Endothelial cell of umbilical vein (primary cell): ENCODE measurements at regions not wholly inside any gene's neighbourhood (a gene's known extent, or its start where the extent isn't known, plus 50 kb on each side); places are given as distances from the start of the nearest gene placed in this dataset.

ENCODE experiments used
- BruUV-seq: library from RNA; stranded (reverse); fragments of 400-500 nt; replicated peaks from 2 replicates; lab custom pipeline; 2021; lab: Mats Ljungman, UMichigan
- CTCF ChIA-PET: fragments of 300-600, 350-600 bp; sonication (Branson Sonifier 250); formaldehyde crosslinking; loops from one replicate; lab custom pipeline; 2021; ENCODE audit warnings: antibody characterized with exemption, inconsistent platforms; lab: Charles Lee
- POLR2A ChIA-PET: fragments of 300-600, 350-600 bp; sonication (Branson Sonifier 250); formaldehyde crosslinking; loops from one replicate; lab custom pipeline; 2021; ENCODE audit warnings: antibody characterized with exemption, inconsistent platforms; lab: Charles Lee
- DNase-seq: peaks from one replicate; pipeline ENCODE4 v3.0.0-alpha.2; 2011; ENCODE audit warnings: low read depth, low spot score
- FAIRE-seq: peaks from 2 replicates; lab custom pipeline; 2011; peaks lifted over from hg19 to GRCh38; lab: Jason Lieb, UNC
- H2AFZ ChIP-seq: 2 replicates; pipeline ENCODE4 v1.6.0; 2012; ENCODE audit warnings: low read depth, low read length, control low read depth, inconsistent platforms
- H3K27ac ChIP-seq: 2 replicates; pipeline ENCODE4 v1.5.1; 2011; ENCODE audit warnings: low read depth, mild to moderate bottlenecking, control low read depth, low read length, moderate library complexity; ENCODE audit not compliant: insufficient read depth
- H3K27me3 ChIP-seq, 2 experiments: 2 replicates each; pipeline versions ENCODE4 v1.6.0 to v1.6.1; 2011; ENCODE audit warnings: low read length in 2 of 2, mixed read lengths in 1 of 2; ENCODE audit not compliant: control insufficient read depth in 2 of 2, insufficient read depth in 2 of 2
- H3K36me3 ChIP-seq, 2 experiments: 2 replicates in 1 of 2; 3 replicates in 1 of 2; pipeline ENCODE4 v1.5.1; 2011; ENCODE audit warnings: low read length in 2 of 2, mild to moderate bottlenecking in 1 of 2, moderate library complexity in 1 of 2; ENCODE audit not compliant: control insufficient read depth in 2 of 2, insufficient read depth in 2 of 2; ENCODE audit errors: extremely low read depth in 1 of 2
- H3K4me1 ChIP-seq: 3 replicates; pipeline ENCODE4 v1.5.1; 2011; ENCODE audit warnings: mild to moderate bottlenecking, low read length; ENCODE audit not compliant: control insufficient read depth, insufficient read depth; ENCODE audit errors: extremely low read depth
- H3K4me2 ChIP-seq: 2 replicates; pipeline ENCODE4 v1.6.1; 2011; ENCODE audit warnings: low read length, control low read depth, mixed read lengths; ENCODE audit not compliant: insufficient read depth
- H3K4me3 ChIP-seq, 3 experiments: fragments of 200-600 bp in 1 of 3; sonication (generic), shearing (Covaris generic) in 1 of 3; replicated peaks in 1 of 3; 2 replicates each; pipeline ENCODE4 v1.5.1; 2011 to 2016; ENCODE audit warnings: control low read depth in 3 of 3, low read length in 3 of 3, mild to moderate bottlenecking in 2 of 3, inconsistent platforms in 1 of 3, low read depth in 1 of 3, moderate library complexity in 1 of 3; ENCODE audit not compliant: insufficient read depth in 1 of 3
- H3K79me2 ChIP-seq: 2 replicates; pipeline ENCODE4 v1.6.0; 2012; ENCODE audit warnings: low read length, inconsistent platforms; ENCODE audit not compliant: control insufficient read depth, insufficient read depth
- H3K9ac ChIP-seq: replicated peaks from 2 replicates; pipeline ENCODE3; 2011; ENCODE audit warnings: low read length, control low read depth; ENCODE audit not compliant: insufficient read depth; ENCODE audit errors: extremely low read depth
- H3K9me1 ChIP-seq: replicated peaks from 3 replicates; pipeline ENCODE4 v1.6.0; 2011; ENCODE audit warnings: mild to moderate bottlenecking, low read length; ENCODE audit not compliant: control insufficient read depth, insufficient read depth; ENCODE audit errors: extremely low read depth
- H3K9me3 ChIP-seq: replicated peaks from 2 replicates; pipeline ENCODE4 v1.5.1; 2012; ENCODE audit warnings: low read length, inconsistent platforms; ENCODE audit not compliant: control insufficient read depth, insufficient read depth
- H4K20me1 ChIP-seq: replicated peaks from 2 replicates; pipeline ENCODE3; 2011; ENCODE audit warnings: mild to moderate bottlenecking, low read length; ENCODE audit not compliant: control insufficient read depth, insufficient read depth; ENCODE audit errors: extremely low read depth
- EZH2 ChIP-seq: IDR thresholded peaks from 2 replicates; pipeline ENCODE4 v1.6.1; 2012; ENCODE audit warnings: borderline replicate concordance, low read depth, mild to moderate bottlenecking, moderate library complexity, low read length, inconsistent platforms; ENCODE audit not compliant: severe bottlenecking
- FOS ChIP-seq: IDR thresholded peaks from 2 replicates; pipeline ENCODE4 v1.6.1; 2011; ENCODE audit warnings: mild to moderate bottlenecking, low read length, moderate library complexity, borderline replicate concordance; ENCODE audit not compliant: insufficient read depth
- GATA2 ChIP-seq: IDR thresholded peaks from 2 replicates; pipeline ENCODE4 v1.7.0; 2011; ENCODE audit warnings: low read depth, mild to moderate bottlenecking, moderate library complexity, mixed read lengths, low read length; ENCODE audit not compliant: insufficient read length, insufficient read depth
- JUN ChIP-seq: IDR thresholded peaks from 2 replicates; pipeline ENCODE4 v1.6.1; 2011; ENCODE audit warnings: borderline replicate concordance, low read depth; ENCODE audit not compliant: insufficient read length, insufficient read depth
- dilution Hi-C: fragments of 300-500 bp; cut with MboI; formaldehyde crosslinking; loops from one replicate; pipeline ENCODE4 v1.15.0; 2019; ENCODE audit warnings: low sequenced_read_pairs; ENCODE audit not compliant: extremely low pct_ligation_motif_present
- intact Hi-C: fragments of 100-400 bp; cut with micrococcal nuclease; formaldehyde crosslinking; loops from one replicate; pipeline ENCODE4 v1.10.0; 2022
- TF ChIP-seq, protein P1 (sequence below), 2 donors: IDR thresholded peaks; 1 replicate in 1 of 2; 2 replicates in 1 of 2; pipeline ENCODE4 v1.5.1; 2011; ENCODE audit warnings: low read length in 2 of 2, mild to moderate bottlenecking in 2 of 2, moderate library complexity in 2 of 2, control low read depth in 1 of 2, inconsistent platforms in 1 of 2, low read depth in 1 of 2; ENCODE audit not compliant: insufficient read depth in 1 of 2; ENCODE audit errors: extremely low read depth in 1 of 2

DNA sequence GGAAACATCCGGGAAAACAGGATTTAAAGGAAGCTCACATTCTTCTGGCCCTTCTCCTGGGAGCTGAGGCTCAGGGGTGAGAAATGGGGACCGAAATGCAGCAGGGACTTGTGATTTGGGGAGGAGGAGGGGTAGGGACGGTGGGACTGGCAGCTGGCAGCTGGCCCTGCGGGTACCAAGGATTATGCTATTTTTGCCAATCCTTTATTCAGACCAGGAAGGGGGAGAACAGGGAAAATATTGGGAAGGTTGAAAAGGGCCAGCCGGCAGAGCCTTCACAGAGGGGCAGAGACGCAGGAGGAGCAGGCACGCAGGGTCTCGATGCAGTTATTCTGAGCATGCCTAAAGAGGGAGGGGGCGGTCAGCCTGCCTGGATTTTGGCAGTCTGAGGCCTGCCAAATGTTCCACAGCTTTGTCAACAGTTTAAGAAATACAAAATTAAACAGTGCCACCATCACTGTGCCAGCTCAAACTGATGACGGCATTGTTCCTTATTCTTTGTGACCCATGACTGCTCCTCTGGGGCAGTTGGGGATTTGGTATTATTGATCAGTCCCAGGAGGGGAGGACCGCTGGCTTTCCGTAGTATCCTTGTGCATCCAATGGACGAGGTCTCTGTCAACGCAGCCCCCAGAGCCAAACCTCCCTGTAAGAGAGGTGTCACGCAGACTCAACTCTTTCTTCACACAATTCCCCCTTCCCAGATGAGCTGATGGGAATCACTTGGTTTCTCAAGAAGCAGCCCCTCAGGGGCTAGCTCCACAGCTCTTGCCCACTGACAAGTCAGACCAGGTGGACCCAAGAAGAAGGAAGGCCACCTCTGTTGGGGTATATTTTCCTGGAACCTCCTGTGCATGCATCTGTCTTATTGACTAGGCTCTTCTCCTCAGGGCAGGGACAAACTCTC, 553.3 kb downstream of the BNC2 start:
- dilution Hi-C loops: no loop called here
- Histone ChIP-seq H4K20me1 (no peaks in the 10 kb centered on the region), H2AFZ (no peak overlapping the region), H3K9me3 (no peaks in the 10 kb centered on the region), H3K4me1 (peaks cover 2% of the 10 kb centered on the region), H3K36me3 (no peaks in the 10 kb centered on the region), H3K9ac (no peak overlapping the region), H3K79me2 (no peaks in the 10 kb centered on the region), H3K27me3 (peaks cover under 1 to 2% of the 10 kb centered on the region in 2 experiments), H3K4me3 (no peak overlapping the region), H3K27ac (no peak overlapping the region), H3K9me1 (no peaks in the 10 kb centered on the region), H3K4me2 (no peak overlapping the region)
- intact Hi-C loops: no loop called here
- ChIA-PET POLR2A (no interaction called here), CTCF (interaction anchor here (1.3 kb wide), 1 partner anchor 23 kb away, joined by 3 read pairs; no protein-coding TSS in a partner anchor)
- DNase-seq (no peak), FAIRE-seq (no peak)
- TF ChIP-seq EZH2 (no peak), JUN (no peak), FOS (no peak), GATA2 (no peak)
- TF ChIP-seq, protein P1, sequence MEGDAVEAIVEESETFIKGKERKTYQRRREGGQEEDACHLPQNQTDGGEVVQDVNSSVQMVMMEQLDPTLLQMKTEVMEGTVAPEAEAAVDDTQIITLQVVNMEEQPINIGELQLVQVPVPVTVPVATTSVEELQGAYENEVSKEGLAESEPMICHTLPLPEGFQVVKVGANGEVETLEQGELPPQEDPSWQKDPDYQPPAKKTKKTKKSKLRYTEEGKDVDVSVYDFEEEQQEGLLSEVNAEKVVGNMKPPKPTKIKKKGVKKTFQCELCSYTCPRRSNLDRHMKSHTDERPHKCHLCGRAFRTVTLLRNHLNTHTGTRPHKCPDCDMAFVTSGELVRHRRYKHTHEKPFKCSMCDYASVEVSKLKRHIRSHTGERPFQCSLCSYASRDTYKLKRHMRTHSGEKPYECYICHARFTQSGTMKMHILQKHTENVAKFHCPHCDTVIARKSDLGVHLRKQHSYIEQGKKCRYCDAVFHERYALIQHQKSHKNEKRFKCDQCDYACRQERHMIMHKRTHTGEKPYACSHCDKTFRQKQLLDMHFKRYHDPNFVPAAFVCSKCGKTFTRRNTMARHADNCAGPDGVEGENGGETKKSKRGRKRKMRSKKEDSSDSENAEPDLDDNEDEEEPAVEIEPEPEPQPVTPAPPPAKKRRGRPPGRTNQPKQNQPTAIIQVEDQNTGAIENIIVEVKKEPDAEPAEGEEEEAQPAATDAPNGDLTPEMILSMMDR (IDR thresholded peaks at IDR 0.05; ENCODE audit: extremely low read depth in 1 of 2, insufficient read depth in 1 of 2, low read depth in 1 of 2, low read length in 2 of 2): no peak
- BruUV-seq: no TSS peak
